ENCODE measurements at regions not wholly inside any gene's neighbourhood (a gene's known extent, or its start where the extent isn't known, plus 50 kb on each side); places are given as distances from the start of the nearest gene placed in this dataset.

- peaks cover 0 to 3% of the 10 kb centered on the region in 2 experiments; a peak in 1 of 5 replicates for H3K27me3 ChIP-seq (ENCODE audit: control insufficient read depth in 1 of 2, insufficient read depth in 2 of 2, low read length in 2 of 2)
- H3K36me3 ChIP-seq (replicated peaks in 1 of 2; ENCODE audit: control insufficient read depth in 1 of 2, insufficient read depth in 2 of 2, low read length in 2 of 2) = no peaks in the 10 kb centered on the region
- intact Hi-C loops (cut with micrococcal nuclease; ENCODE audit: unreplicated experiment) = no loop called here
- no peaks in the 10 kb centered on the region for H4K20me1 ChIP-seq (ENCODE audit: insufficient read depth, low read length)
- no peaks in the 10 kb centered on the region for H3K79me2 ChIP-seq (ENCODE audit: insufficient read depth, low read length)
- in situ Hi-C loops (cut with HindIII; ENCODE audit: extremely low pct_ligation_motif_present, low pct_unique_long_range_greater_than_20kb) = no loop called here
- no peak for FAIRE-seq
- H3K4me1 ChIP-seq (ENCODE audit: insufficient read depth, low read length) = peaks cover 23% of the 10 kb centered on the region
- no peak overlapping the region for H3K4me3 ChIP-seq (replicated peaks in 1 of 3; ENCODE audit: insufficient read depth in 1 of 3, low read depth in 2 of 3, low read length in 3 of 3)
- H2AFZ ChIP-seq (ENCODE audit: low read length) = no peak overlapping the region
- BruUV-seq (replicated peaks) = no TSS peak
- H3K27ac ChIP-seq (ENCODE audit: extremely low read length, insufficient read depth, low read length) = no peak overlapping the region
- peaks cover 30% of the 10 kb centered on the region for H3K9me3 ChIP-seq (ENCODE audit: low read length)
- TF ChIP-seq PLRG1 (conservative IDR thresholded peaks at IDR 0.05) (no peak), ZHX1 (CRISPR knock-in tag; IDR thresholded peaks at IDR 0.05; ENCODE audit: low read depth) (no peak), SP5 (CRISPR knock-in tag; IDR thresholded peaks at IDR 0.05; ENCODE audit: borderline replicate concordance, low read depth) (no peak), GABPB1 (CRISPR knock-in tag; IDR thresholded peaks at IDR 0.05) (no peak), AKAP8 (CRISPR knock-in tag; IDR thresholded peaks at IDR 0.05) (no peak)
- 51% methylated on average over 3 of the region's 3 CpGs for WGBS (ENCODE audit: low lambda C conversion rate)
- POLR2A ChIA-PET = no interaction called here
- no peak overlapping the region for H3K9ac ChIP-seq (ENCODE audit: insufficient read depth, low read depth, low read length)
- CTCF ChIA-PET (ENCODE audit: low intra/inter-chr PET ratio, low total read pairs) = no interaction called here
- no peak overlapping the region for H3K4me2 ChIP-seq (ENCODE audit: low read depth, low read length)
- no peak for ATAC-seq
- no peak for DNase-seq (ENCODE audit: low spot score)
These were observed 248.0 kb downstream of the DAD1 start for GRCh38 chr14:22341049-22341448.

- ChIA-PET CTCF (ENCODE audit: low intra/inter-chr PET ratio, low total read pairs) (no interaction called here), POLR2A (no interaction called here)
- no peak for FAIRE-seq
- TF ChIP-seq ZFP90 (CRISPR knock-in tag; IDR thresholded peaks at IDR 0.05; ENCODE audit: borderline replicate concordance) = no peak
- TF ChIP-seq ZBTB33 (CRISPR knock-in tag; IDR thresholded peaks at IDR 0.05) = no peak
- TF ChIP-seq DZIP1 (CRISPR knock-in tag; IDR thresholded peaks at IDR 0.05) = no peak
- no peak for TF ChIP-seq ZNF549 (CRISPR knock-in tag; IDR thresholded peaks at IDR 0.05)
- no peak for TF ChIP-seq TEAD3 (CRISPR knock-in tag; optimal IDR thresholded peaks at IDR 0.05; ENCODE audit: borderline replicate concordance)
These were observed 249.9 kb downstream of the DAD1 start for GRCh38 chr14:22338917-22339715.

More at GRCh38 chr14:22338917-22339715, 249.9 kb downstream of the DAD1 start:
- 17% methylated on average over 8 of the region's 8 CpGs for WGBS (ENCODE audit: low lambda C conversion rate)
- Histone ChIP-seq H4K20me1 (ENCODE audit: insufficient read depth, low read length) (no peaks in the 10 kb centered on the region), H3K9ac (ENCODE audit: insufficient read depth, low read depth, low read length) (no peak overlapping the region), H3K4me3 (replicated peaks in 1 of 3; ENCODE audit: insufficient read depth in 1 of 3, low read depth in 2 of 3, low read length in 3 of 3) (no peak overlapping the region), H3K79me2 (ENCODE audit: insufficient read depth, low read length) (no peaks in the 10 kb centered on the region), H3K27ac (ENCODE audit: extremely low read length, insufficient read depth, low read length) (no peak overlapping the region), H3K9me3 (ENCODE audit: low read length) (peaks cover 12% of the 10 kb centered on the region), H2AFZ (ENCODE audit: low read length) (no peak overlapping the region), H3K4me2 (ENCODE audit: low read depth, low read length) (no peak overlapping the region), H3K4me1 (ENCODE audit: insufficient read depth, low read length) (peaks cover 37% of the 10 kb centered on the region), H3K27me3 (ENCODE audit: control insufficient read depth in 1 of 2, insufficient read depth in 2 of 2, low read length in 2 of 2) (peaks cover 0 to 3% of the 10 kb centered on the region in 2 experiments; a peak in 1 of 5 replicates), H3K36me3 (replicated peaks in 1 of 2; ENCODE audit: control insufficient read depth in 1 of 2, insufficient read depth in 2 of 2, low read length in 2 of 2) (no peaks in the 10 kb centered on the region)
- DNase-seq (ENCODE audit: low spot score) (no peak), ATAC-seq (no peak)
- in situ Hi-C loops (cut with HindIII; ENCODE audit: extremely low pct_ligation_motif_present, low pct_unique_long_range_greater_than_20kb) (no loop called here), intact Hi-C loops (cut with micrococcal nuclease; ENCODE audit: unreplicated experiment) (no loop called here)
- no TSS peak for BruUV-seq (replicated peaks)

Data from HepG2 (cell line).